HEK293 (cell line): ENCODE measurements at regions not wholly inside any gene's neighbourhood (a gene's known extent, or its start where the extent isn't known, plus 50 kb on each side); places are given as distances from the start of the nearest gene placed in this dataset.

ENCODE experiments used
- CTCF ChIA-PET: fragments of 350-600 bp; formaldehyde crosslinking; extraction: SDS; loops from one replicate; lab custom pipeline; 2021; ENCODE audit warnings: antibody characterized with exemption; lab: Yijun Ruan, JAX
- POLR2A ChIA-PET: fragments of 300-600 bp; formaldehyde crosslinking; extraction: SDS; loops from one replicate; lab custom pipeline; 2020; ENCODE audit warnings: antibody characterized with exemption, inconsistent platforms; lab: Yijun Ruan, JAX
- H3K27ac ChIP-seq: fragments of 200-500 bp; sonication (Bioruptor generic); 2 replicates; pipeline ENCODE4 v1.5.1; 2014; ENCODE audit warnings: low read depth, low read length, control low read depth, inconsistent platforms; ENCODE audit errors: extremely low read depth
- H3K36me3 ChIP-seq, 2 experiments: fragments of 200-500 bp in 1 of 2; sonication (Bioruptor generic) in 1 of 2; 1 replicate in 1 of 2; 2 replicates in 1 of 2; pipeline ENCODE4 v1.5.1; 2014 to 2017; ENCODE audit warnings: inconsistent platforms in 2 of 2, low read length in 2 of 2; ENCODE audit not compliant: control insufficient read depth in 2 of 2, insufficient read depth in 1 of 2
- H3K4me1 ChIP-seq: fragments of 200-500 bp; sonication (Bioruptor generic); 2 replicates; pipeline ENCODE4 v1.5.1; 2014; ENCODE audit warnings: mild to moderate bottlenecking, low read length, inconsistent platforms; ENCODE audit not compliant: control insufficient read depth, insufficient read depth
- H3K4me3 ChIP-seq: 2 replicates; pipeline ENCODE4 v1.5.1; 2011; ENCODE audit warnings: low read depth, mild to moderate bottlenecking, control low read depth, low read length, moderate library complexity
- H3K9me3 ChIP-seq: fragments of 200-500 bp; sonication (Bioruptor generic); 2 replicates; pipeline ENCODE4 v1.5.1; 2014; ENCODE audit warnings: low read depth, low read length, inconsistent platforms; ENCODE audit not compliant: control insufficient read depth, insufficient read depth
- ATF2 ChIP-seq: fragments of 450-650 bp; formaldehyde crosslinking; IDR thresholded peaks from 2 replicates; pipeline ENCODE4 v1.5.1; 2016; ENCODE audit warnings: missing biosample characterization, missing genetic modification characterization, low read depth
- BCL11A ChIP-seq: fragments of 450-650 bp; formaldehyde crosslinking; IDR thresholded peaks from 2 replicates; pipeline ENCODE4 v1.5.1; 2016; ENCODE audit warnings: low read depth, missing biosample characterization, missing genetic modification characterization
- GFI1B ChIP-seq: fragments of 450-650 bp; formaldehyde crosslinking; IDR thresholded peaks from 2 replicates; pipeline ENCODE4 v1.5.1; 2016; ENCODE audit warnings: missing biosample characterization, missing genetic modification characterization
- KLF17 ChIP-seq: fragments of 450-650 bp; formaldehyde crosslinking; IDR thresholded peaks from 2 replicates; pipeline ENCODE4 v1.5.1; 2016; ENCODE audit warnings: missing biosample characterization, missing genetic modification characterization
- ZBTB21 ChIP-seq: fragments of 450-650 bp; formaldehyde crosslinking; IDR thresholded peaks from 2 replicates; pipeline ENCODE4 v1.5.1; 2017; ENCODE audit warnings: missing biosample characterization, missing genetic modification characterization
- ZNF148 ChIP-seq: fragments of 450-650 bp; formaldehyde crosslinking; IDR thresholded peaks from 2 replicates; pipeline ENCODE4 v1.5.0; 2017; ENCODE audit warnings: missing biosample characterization, missing genetic modification characterization, borderline replicate concordance
- ZNF157 ChIP-seq: fragments of 450-650 bp; formaldehyde crosslinking; IDR thresholded peaks from 2 replicates; pipeline ENCODE4 v1.5.1; 2016; ENCODE audit warnings: missing biosample characterization, missing genetic modification characterization
- ZNF2 ChIP-seq: fragments of 450-650 bp; formaldehyde crosslinking; IDR thresholded peaks from 2 replicates; pipeline ENCODE4 v1.5.1; 2016; ENCODE audit warnings: missing biosample characterization, missing genetic modification characterization
- ZNF302 ChIP-seq: fragments of 450-650 bp; formaldehyde crosslinking; IDR thresholded peaks from 2 replicates; pipeline ENCODE4 v1.5.1; 2016; ENCODE audit warnings: missing biosample characterization, missing genetic modification characterization, low read depth
- ZNF324 ChIP-seq: fragments of 450-650 bp; formaldehyde crosslinking; IDR thresholded peaks from 2 replicates; pipeline ENCODE4 v1.5.1; 2016; ENCODE audit warnings: missing biosample characterization, missing genetic modification characterization
- ZNF398 ChIP-seq: fragments of 450-650 bp; formaldehyde crosslinking; IDR thresholded peaks from 2 replicates; pipeline ENCODE4 v1.5.1; 2017; ENCODE audit warnings: missing biosample characterization, missing genetic modification characterization
- ZNF560 ChIP-seq: fragments of 450-650 bp; formaldehyde crosslinking; IDR thresholded peaks from 2 replicates; pipeline ENCODE4 v1.5.1; 2017; ENCODE audit warnings: missing biosample characterization, missing genetic modification characterization, borderline replicate concordance
- ZNF747 ChIP-seq: fragments of 450-650 bp; formaldehyde crosslinking; IDR thresholded peaks from 2 replicates; pipeline ENCODE4 v1.5.1; 2016; ENCODE audit warnings: missing biosample characterization, missing genetic modification characterization
- TF ChIP-seq, protein P1 (sequence below): fragments of 450-650 bp; IDR thresholded peaks from 2 replicates; pipeline ENCODE4 v1.5.1; 2018; ENCODE audit warnings: missing biosample characterization, missing genetic modification characterization
- TF ChIP-seq, protein P2 (sequence below): fragments of 450-650 bp; formaldehyde crosslinking; IDR thresholded peaks from 2 replicates; pipeline ENCODE4 v1.5.1; 2016; ENCODE audit warnings: missing biosample characterization, missing genetic modification characterization
- TF ChIP-seq, protein P3 (sequence below): fragments of 450-650 bp; formaldehyde crosslinking; optimal IDR thresholded peaks from 2 replicates; pipeline ENCODE3; 2016; ENCODE audit warnings: missing biosample characterization, mild to moderate bottlenecking, missing genetic modification characterization

DNA sequence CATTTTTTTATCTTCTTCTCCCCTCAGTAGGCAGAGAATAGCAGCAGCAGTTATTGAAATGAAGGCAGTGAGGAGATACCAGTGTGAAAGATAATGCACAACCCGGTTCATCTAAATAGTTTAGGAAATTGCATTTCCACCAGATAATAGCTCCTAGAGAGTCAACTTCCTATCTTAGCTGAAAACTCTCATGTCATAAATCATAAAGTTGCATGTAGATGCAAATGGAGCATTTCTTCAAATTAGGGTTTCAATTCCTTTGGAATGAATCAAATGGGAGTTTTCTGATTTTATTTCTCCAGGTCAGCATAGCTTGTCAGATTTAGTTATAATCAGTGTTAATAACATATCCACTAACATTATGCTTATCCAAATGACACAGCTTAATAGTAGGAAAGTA lies 335.3 kb downstream of the CNTNAP4 start:
- ChIA-PET CTCF (interaction anchor here (1.0 kb wide), 1 partner anchor 41 kb away, joined by 3 read pairs; no protein-coding TSS in a partner anchor), POLR2A (no interaction called here)
- Histone ChIP-seq H3K9me3 (no peaks in the 10 kb centered on the region), H3K27ac (no peak overlapping the region), H3K4me1 (no peaks in the 10 kb centered on the region), H3K4me3 (no peak overlapping the region), H3K36me3 (no peaks in the 10 kb centered on the region)
- TF ChIP-seq, protein P1, sequence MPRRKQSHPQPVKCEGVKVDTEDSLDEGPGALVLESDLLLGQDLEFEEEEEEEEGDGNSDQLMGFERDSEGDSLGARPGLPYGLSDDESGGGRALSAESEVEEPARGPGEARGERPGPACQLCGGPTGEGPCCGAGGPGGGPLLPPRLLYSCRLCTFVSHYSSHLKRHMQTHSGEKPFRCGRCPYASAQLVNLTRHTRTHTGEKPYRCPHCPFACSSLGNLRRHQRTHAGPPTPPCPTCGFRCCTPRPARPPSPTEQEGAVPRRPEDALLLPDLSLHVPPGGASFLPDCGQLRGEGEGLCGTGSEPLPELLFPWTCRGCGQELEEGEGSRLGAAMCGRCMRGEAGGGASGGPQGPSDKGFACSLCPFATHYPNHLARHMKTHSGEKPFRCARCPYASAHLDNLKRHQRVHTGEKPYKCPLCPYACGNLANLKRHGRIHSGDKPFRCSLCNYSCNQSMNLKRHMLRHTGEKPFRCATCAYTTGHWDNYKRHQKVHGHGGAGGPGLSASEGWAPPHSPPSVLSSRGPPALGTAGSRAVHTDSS: no peak
- TF ChIP-seq ZNF2 (tag by site-specific recombination) (no peak), ZNF157 (tag by site-specific recombination) (no peak), GFI1B (no peak), ZBTB21 (tag by site-specific recombination) (no peak)
- TF ChIP-seq, protein P2, sequence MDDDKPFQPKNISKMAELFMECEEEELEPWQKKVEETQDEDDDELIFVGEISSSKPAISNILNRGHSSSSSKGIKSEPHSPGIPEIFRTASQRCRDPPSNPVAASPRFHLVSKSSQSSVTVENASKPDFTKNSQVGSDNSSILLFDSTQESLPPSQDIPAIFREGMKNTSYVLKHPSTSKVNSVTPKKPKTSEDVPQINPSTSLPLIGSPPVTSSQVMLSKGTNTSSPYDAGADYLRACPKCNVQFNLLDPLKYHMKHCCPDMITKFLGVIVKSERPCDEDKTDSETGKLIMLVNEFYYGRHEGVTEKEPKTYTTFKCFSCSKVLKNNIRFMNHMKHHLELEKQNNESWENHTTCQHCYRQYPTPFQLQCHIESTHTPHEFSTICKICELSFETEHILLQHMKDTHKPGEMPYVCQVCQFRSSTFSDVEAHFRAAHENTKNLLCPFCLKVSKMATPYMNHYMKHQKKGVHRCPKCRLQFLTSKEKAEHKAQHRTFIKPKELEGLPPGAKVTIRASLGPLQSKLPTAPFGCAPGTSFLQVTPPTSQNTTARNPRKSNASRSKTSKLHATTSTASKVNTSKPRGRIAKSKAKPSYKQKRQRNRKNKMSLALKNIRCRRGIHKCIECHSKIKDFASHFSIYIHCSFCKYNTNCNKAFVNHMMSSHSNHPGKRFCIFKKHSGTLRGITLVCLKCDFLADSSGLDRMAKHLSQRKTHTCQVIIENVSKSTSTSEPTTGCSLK (tag by site-specific recombination): no peak

- Histone ChIP-seq H3K4me1 (no peaks in the 10 kb centered on the region), H3K27ac (no peak overlapping the region), H3K36me3 (no peaks in the 10 kb centered on the region), H3K9me3 (no peaks in the 10 kb centered on the region), H3K4me3 (no peak overlapping the region)
- no peak for TF ChIP-seq BCL11A (tag by site-specific recombination)
- no peak for TF ChIP-seq ZNF398 (tag by site-specific recombination)
- TF ChIP-seq KLF17: no peak
- no peak for TF ChIP-seq ZNF148
- TF ChIP-seq ZNF302 (tag by site-specific recombination): no peak
- no peak for TF ChIP-seq ZNF324 (tag by site-specific recombination)
- no peak for TF ChIP-seq ZNF560
- TF ChIP-seq ZNF747 (tag by site-specific recombination): no peak
- TF ChIP-seq, protein P3, sequence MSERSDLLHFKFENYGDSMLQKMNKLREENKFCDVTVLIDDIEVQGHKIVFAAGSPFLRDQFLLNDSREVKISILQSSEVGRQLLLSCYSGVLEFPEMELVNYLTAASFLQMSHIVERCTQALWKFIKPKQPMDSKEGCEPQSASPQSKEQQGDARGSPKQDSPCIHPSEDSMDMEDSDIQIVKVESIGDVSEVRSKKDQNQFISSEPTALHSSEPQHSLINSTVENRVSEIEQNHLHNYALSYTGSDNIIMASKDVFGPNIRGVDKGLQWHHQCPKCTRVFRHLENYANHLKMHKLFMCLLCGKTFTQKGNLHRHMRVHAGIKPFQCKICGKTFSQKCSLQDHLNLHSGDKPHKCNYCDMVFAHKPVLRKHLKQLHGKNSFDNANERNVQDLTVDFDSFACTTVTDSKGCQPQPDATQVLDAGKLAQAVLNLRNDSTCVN (tag by site-specific recombination): no peak
- no peak for TF ChIP-seq ATF2 (tag by site-specific recombination)
- ChIA-PET POLR2A (no interaction called here), CTCF (interaction anchor here (0.7 kb wide), 1 partner anchor 614 kb away, joined by 3 read pairs; no protein-coding TSS in a partner anchor)
Observed at GRCh38 chr16:76614269-76614668, 337.1 kb downstream of the CNTNAP4 start.
